ENCODE measurements at regions not wholly inside any gene's neighbourhood (a gene's known extent, or its start where the extent isn't known, plus 50 kb on each side); places are given as distances from the start of the nearest gene placed in this dataset.

DNA sequence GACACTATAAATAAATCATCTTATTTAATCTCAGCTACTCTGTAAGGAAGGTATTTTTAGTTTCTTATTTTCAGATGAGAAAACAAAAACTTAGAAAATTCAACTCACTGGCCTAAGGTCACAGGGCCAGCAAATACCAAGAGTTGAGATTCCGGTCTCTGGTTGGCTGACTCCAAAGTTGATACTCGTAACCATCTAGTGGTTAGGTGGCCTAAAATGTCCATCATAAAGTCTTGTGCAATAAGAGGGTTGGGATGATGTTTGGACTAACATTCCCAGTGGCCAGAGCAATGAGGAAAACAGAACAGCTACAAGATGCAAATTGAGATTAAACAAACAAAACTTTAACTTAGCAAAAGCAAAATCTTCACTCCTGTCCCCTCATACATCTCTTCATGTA is 360.3 kb downstream of the FIGN start:
- no peaks in the 10 kb centered on the region for H3K4me1 ChIP-seq
- no peak overlapping the region for H3K27ac ChIP-seq
- H3K27me3 ChIP-seq = no peaks in the 10 kb centered on the region
- peaks cover 0 to 3% of the 10 kb centered on the region in 2 donors for H3K9me3 ChIP-seq
- H3K4me3 ChIP-seq = no peak overlapping the region
- no peaks in the 10 kb centered on the region for H3K36me3 ChIP-seq
- TF ChIP-seq, protein P1, sequence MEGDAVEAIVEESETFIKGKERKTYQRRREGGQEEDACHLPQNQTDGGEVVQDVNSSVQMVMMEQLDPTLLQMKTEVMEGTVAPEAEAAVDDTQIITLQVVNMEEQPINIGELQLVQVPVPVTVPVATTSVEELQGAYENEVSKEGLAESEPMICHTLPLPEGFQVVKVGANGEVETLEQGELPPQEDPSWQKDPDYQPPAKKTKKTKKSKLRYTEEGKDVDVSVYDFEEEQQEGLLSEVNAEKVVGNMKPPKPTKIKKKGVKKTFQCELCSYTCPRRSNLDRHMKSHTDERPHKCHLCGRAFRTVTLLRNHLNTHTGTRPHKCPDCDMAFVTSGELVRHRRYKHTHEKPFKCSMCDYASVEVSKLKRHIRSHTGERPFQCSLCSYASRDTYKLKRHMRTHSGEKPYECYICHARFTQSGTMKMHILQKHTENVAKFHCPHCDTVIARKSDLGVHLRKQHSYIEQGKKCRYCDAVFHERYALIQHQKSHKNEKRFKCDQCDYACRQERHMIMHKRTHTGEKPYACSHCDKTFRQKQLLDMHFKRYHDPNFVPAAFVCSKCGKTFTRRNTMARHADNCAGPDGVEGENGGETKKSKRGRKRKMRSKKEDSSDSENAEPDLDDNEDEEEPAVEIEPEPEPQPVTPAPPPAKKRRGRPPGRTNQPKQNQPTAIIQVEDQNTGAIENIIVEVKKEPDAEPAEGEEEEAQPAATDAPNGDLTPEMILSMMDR (IDR thresholded peaks at IDR 0.05) = no peak
- DNase-seq (ENCODE audit: low spot score) = no peak

DNA sequence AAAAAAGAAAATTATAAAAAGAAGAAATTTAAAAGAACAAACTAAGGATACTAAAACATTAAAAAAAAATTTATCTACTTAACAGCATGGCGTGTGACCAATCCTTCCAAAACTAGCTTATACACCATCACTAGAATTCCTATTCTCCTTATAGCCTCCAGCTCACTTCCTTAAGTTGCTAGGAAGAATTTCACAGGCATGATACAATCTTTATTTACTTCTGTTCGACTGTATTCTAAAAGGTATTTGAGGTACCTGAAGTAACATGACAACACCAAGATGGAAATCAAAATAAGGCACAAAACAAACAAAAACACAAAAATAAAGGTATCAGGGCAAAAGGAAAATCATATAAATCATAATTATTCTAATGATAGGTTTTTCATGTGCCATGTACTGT is 360.7 kb downstream of the FIGN start:
- no peaks in the 10 kb centered on the region for H3K36me3 ChIP-seq
- TF ChIP-seq, protein P1 (IDR thresholded peaks at IDR 0.05) = no peak
- peaks cover 0 to 3% of the 10 kb centered on the region in 2 donors for H3K9me3 ChIP-seq
- H3K4me3 ChIP-seq = no peak overlapping the region
- no peak overlapping the region for H3K27ac ChIP-seq
- H3K27me3 ChIP-seq = no peaks in the 10 kb centered on the region
- no peak for DNase-seq (ENCODE audit: low spot score)
- H3K4me1 ChIP-seq = no peaks in the 10 kb centered on the region

GRCh38 chr2:163374282-163374681 is 361.5 kb downstream of the FIGN start:
- no peaks in the 10 kb centered on the region for H3K4me1 ChIP-seq

DNA sequence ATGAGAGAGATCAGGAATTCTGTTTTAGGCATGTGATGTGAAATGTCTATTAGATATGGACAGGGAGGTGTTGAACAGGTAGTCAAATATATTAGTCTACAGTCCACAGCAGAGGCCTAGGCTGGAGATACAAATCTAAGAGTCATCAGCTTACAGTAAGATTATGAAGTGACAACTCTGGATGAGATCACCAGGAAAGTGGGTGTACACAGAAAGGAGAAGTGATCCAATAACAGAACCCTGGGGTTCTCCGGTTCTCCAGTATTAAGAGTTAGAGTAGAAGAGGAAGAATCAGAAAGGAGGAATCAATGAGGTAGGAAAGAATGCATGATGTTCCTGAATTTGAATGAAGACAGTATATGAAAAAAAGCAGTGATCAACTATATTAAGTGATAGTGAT is 362.3 kb downstream of the FIGN start:
- Histone ChIP-seq H3K36me3 (no peaks in the 10 kb centered on the region), H3K9me3 (no peaks in the 10 kb centered on the region), H3K4me3 (no peak overlapping the region), H3K4me1 (no peaks in the 10 kb centered on the region), H3K27ac (no peak overlapping the region), H3K27me3 (no peaks in the 10 kb centered on the region)
- no peak for DNase-seq (ENCODE audit: low spot score)
- TF ChIP-seq, protein P1 (IDR thresholded peaks at IDR 0.05) = no peak

More at GRCh38 chr2:163374282-163374681, 361.5 kb downstream of the FIGN start:
- DNase-seq (ENCODE audit: low spot score) = no peak
- Histone ChIP-seq H3K9me3 (peaks cover 0 to 1% of the 10 kb centered on the region in 2 donors), H3K27me3 (no peaks in the 10 kb centered on the region), H3K27ac (no peak overlapping the region), H3K4me3 (no peak overlapping the region), H3K36me3 (no peaks in the 10 kb centered on the region)
- TF ChIP-seq, protein P1 (IDR thresholded peaks at IDR 0.05) = no peak

DNA sequence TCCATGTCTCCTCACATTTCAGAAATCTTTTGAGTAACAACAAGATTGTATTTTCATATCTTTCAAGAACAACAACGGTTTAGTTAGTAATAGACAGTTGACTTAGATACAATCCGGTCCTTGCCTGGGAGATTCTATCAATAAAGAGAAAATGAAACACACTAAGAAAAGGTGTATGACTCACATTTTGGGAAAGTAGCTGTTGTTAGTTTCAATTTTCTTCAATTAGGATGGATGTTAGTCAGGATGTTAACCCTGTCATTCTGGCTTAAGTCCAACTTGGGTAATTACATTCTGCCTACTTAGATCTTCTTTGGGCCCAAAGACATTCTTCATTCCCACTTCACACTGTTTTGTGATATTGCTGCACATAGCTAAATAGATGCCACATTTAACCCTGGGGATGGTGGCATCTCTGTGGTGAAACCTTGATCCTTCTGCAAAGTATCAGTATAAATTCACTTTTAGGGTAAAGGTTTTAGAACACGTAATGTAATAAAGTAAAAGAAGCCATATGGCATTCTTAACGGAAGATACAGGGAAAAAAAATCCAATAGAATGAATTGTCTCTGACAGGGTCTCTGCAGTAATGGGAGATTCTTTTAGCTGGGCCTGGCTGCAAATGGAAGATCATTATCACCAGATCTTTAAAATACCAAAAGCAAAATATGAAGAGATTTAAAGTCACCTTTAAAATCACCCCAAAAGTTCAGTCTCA is 365.5 kb downstream of the FIGN start:
- TF ChIP-seq, protein P1 (IDR thresholded peaks at IDR 0.05) = no peak
- Histone ChIP-seq H3K9me3 (no peaks in the 10 kb centered on the region), H3K36me3 (no peaks in the 10 kb centered on the region), H3K4me1 (no peaks in the 10 kb centered on the region), H3K27ac (no peak overlapping the region), H3K27me3 (no peaks in the 10 kb centered on the region), H3K4me3 (no peak overlapping the region)
- no peak for DNase-seq (ENCODE audit: low spot score)

DNA sequence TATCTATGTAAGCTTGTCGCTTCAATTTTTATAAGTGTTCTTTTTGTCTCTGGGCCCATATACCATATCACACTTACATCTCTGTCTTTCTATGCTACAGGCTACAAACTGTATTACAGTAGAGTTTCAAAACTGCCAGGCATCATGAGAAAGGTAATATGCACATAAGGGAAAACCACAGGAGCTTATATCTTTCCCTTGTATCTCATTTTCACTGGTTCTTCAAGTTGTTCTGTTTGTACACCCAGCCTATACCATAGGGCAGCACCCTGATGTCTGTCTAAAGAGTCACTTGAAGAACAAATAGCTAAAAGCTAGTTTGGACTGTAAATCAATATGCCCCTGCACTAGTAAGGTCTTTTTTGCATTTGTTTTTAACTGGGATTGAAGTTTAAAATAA is 366.7 kb downstream of the FIGN start:
- H3K27ac ChIP-seq = no peak overlapping the region
- TF ChIP-seq, protein P1 (IDR thresholded peaks at IDR 0.05) = no peak
- H3K27me3 ChIP-seq = no peaks in the 10 kb centered on the region
- no peak overlapping the region for H3K4me3 ChIP-seq
- no peaks in the 10 kb centered on the region for H3K9me3 ChIP-seq
- DNase-seq (ENCODE audit: low spot score) = no peak
- H3K36me3 ChIP-seq = no peaks in the 10 kb centered on the region
- no peaks in the 10 kb centered on the region for H3K4me1 ChIP-seq

All from right atrium auricular region (tissue), 2 donors.